Stimulated activated CD4-positive, alpha-beta T cell treated with anti-CD3 and anti-CD28 coated beads, Interleukin-1b, Interleukin-23, amount 100 ng/mL, for 1 hour (primary cell): ENCODE measurements at regions not wholly inside any gene's neighbourhood (a gene's known extent, or its start where the extent isn't known, plus 50 kb on each side); places are given as distances from the start of the nearest gene placed in this dataset.
"Not testable (repeated sequence)": the region's sequence is repeated elsewhere in the genome, so short reads cannot be mapped to it uniquely, and the experiment has no call there.

ENCODE experiments used
- DNase-seq, 2 donors: peaks; one replicate each; pipeline ENCODE4 v3.0.0-alpha.2; 2020; ENCODE audit warnings: low read depth in 2 of 2

DNA sequence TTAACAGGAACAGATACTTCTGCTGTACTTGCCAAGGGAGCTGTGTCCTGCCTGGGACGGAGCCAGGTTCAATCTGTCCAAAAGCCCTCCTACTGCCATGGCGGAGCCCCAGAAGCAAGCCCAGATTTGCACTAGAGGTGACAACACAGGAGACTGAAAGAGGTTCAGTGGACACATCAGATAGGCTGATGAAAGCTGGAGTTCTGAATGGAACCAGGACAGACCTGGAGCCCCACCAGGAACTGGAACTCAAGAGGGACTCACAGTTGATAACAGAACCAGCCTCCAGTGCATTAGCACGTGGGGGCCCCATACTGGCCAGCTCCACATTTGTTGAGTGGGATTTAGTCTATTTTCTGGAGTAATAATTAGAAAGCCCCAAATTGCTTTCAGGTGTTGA is 315.5 kb downstream of the ARRDC4 start:
- no peak for DNase-seq

DNA sequence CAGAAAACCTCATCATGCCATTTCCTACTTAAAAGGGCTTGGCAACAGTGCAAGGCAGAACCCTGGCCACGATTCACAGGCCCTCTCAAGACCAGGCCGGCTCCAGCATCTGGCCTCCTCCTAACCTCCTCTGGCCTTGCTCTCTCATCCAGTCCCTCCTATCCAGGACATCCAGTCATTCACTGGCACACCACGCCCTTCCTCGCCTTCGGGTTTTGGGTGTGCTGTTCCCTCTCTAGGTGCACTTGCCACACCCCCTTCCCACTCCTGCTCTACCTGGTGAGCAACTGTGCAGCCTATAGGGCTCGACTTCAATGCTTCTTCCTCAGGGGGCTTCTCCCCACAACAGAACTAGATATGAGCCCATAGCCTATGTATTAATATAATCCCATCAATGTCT is 317.1 kb downstream of the ARRDC4 start:
- no peak for DNase-seq

DNA sequence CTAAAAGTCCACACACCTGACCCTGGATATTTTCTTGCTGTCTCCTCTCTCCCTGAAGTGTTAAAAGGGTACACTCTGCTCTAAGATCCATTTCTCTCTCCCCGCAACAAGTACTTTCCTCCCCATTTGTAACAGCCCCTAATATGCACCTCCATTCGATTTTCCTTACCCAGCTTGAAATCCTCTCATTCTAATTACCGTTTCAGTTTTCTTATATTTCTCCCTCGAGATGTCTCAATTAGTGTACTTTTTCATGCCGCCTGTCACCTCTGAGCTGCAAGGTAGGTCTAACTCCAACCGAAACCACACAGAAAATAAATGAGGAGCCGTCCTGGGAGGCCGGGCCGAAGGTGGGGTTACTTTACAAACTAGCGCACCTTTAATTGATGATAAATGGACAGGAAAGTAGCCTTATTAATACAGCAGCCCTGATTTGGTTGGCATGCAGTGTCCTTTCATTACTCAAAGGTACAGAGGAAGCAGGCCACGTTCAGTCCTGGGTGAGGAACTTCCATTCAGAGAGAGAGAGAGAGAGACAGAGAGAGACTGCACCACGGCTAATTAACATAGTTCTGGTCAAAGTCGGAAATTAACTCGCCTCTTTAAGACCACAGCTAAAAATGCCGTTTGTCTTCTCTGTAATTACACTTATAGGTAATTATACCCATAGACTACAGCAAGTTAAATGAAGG is 319.9 kb downstream of the ARRDC4 start:
- no peak for DNase-seq

DNA sequence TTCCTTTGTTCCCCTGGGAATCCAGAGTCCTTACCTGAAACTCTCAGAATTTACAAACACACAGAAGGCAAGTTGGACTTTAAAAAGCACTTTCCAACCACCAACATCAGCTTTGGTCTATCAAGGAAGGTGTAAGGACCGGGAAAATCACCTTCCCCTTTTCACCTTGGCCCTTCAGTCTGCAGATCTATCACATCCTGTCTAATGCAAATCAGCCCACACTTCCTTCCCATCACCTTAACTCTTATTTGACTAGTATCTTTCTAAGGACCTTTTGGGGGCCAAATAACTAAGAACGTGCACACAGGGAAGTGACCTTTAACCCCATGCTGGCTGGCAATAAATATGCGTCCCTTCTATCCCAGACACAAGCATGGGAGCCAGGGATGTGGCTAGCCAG is 320.6 kb downstream of the ARRDC4 start:
- DNase-seq, result no peak

DNA sequence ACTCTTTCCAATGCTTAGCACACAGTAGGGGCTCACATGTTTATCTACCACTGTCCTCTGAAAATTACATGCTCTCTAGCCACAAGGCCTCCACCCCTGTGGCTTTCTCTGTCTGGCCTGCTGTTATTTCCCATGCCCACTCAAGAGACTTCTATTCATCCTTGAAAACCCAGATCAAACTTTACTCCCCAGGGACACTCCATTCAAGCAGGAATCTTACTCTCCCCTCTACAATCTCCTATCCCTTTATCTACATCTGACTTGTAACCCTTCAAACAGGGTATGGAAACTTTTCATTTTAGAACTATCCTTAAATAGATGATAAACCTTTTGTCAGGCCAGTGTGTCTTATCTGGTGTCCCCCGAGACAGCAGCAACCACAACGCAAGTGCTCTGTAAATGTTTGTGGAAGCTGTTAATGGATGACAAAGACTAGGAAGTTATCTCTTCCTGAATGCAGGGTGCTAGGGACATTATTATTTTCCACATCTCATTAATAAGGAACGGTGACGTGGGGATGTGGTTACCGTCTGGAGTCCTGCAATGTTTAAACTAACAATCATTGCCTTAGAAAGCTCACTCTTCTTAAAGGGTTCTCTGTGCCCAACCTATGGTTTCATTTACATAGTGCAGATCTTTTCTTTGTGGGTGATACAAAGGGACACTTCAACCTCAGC is 322.3 kb downstream of the ARRDC4 start:
- DNase-seq, result no peak

DNA sequence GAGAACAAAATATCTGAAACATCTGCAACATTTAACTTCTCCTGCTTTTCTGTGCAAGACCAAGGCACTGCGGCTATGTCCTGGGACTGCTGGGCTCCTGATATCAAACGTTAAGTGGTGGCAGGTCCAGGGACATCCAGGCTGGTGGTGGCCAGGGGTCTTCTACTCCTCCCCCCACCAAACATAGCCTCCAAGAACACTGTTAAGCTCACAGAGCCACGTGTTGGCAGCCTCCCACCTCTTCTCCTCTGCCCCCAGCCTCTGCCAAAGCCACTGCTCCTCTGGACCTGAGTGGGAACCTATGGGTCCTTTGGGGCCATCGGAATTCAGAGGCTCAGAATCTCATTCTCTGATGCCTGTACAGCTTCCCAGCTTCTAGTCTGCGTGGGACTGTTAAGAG is 325.7 kb downstream of the ARRDC4 start:
- DNase-seq, result no peak

DNA sequence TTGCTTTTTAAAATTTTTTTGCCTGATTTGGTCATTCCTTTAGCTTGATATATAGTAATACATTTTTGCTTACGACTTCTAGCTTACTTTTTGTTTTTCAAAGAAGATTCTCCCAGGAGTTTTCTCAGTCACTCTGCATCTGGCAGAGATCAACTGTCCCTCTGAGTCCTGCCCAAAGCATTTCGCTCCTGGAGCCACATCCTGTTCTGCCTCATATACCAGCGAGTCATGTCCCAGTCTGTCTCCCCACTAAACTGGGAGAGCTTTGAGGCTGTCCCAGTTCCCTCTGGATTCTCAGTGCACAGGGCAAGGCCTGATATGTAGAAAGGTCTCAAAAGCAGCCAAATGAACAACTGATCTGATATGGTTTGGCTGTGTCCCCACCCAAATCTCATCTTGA is 326.3 kb downstream of the ARRDC4 start:
- DNase-seq, result no peak

DNA sequence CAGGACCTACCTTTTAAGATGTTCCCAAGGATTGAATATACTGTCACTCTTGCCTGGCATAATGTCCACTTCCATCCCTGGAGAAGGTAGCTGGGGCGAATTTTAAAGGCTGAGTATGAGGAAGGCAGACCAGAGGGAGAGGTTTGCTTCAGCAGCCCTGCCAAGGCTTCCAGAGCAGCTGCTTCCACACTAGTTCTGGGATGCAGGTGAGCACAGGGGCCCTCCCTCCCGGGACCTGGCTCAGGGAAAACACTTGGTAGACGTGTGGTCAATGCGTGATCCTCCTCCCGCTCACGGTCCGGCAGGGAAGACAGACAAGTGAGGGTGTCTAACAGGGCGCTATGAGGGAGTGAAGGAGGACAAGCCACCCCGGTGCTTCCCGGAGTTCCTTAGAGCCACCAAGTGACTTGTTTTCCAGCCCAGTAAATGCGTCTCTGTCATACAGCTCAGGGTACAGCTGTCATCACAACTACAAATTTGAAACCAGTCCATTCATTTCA is 327.6 kb downstream of the ARRDC4 start:
- DNase-seq, result no peak

DNA sequence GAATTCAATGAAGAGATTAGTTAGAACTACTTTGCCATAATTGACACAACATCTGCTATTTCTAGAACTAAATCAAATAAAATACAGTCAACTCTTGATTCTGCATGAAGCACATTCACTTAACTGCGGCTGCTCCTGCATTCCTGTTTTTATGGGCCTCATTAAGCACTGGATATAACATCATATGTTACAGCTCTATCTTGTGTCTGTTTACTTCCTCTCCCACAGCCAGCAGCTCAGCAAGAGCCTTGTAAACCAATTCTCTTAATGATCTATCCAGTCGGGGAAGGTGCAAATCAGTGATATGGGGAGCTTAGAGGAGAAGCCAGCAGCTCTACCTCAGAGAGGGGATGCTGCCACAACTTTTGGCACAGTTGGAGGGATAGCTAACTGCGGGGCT is 329.2 kb downstream of the ARRDC4 start:
- DNase-seq, result no peak

DNA sequence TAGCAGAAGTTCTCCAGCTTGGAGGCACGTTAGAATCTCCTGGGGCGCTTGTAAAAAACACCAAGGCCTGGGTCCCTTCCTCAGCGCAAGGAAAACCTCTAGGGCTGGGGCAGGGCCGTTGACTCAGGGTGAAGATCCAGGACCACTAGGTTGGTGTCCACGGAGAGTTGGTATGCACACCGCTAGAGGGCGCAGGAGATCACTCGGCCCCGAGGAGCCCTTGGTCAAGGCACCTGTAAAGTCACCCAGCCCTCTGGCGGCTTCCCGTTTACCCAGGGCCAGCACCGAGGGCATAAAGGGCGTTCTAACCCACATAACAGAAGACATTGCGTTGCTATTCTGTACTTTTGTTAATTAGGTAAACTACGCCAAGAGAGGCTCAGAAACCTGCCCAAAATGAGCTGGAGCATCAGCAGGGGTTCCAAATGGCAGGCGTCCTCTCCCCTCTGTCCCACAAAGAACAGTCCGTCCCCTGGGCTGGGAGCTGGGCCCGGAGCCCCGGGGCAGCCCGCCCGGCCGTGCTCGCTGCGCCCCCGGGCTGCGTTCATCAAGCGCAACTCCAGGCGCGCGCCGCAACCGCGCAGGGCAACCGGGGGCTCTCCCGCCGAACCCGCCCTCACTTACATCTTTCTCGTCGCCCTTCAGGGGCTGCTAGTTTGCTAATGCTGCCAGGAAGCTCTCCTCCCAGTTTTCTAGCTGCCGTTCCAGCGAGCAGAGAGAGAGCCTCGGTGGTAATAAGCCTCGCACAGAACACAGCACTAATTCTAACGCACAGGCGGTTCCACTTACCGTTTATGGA is 332.1 kb downstream of the ARRDC4 start:
- no peak for DNase-seq

DNA sequence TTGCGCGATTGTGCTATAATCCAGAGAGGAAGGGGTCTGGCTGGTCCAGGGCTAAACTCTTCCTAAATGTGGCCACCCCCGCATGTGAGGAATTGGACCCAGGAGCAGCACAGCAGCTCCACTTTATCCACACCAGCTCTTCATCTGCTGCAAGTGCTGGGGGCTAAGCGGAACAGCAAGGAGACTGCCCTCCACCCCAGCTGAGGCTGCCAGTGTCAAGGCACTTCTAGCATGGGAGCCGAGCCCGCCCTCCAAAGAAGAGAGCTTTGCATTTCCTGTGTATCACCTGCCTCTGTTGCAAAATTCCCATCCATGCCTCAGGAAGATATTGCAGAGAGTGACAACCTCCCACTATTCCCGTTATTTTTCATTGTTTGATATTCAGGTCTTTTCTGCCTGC is 333.6 kb downstream of the ARRDC4 start:
- DNase-seq, result no peak

DNA sequence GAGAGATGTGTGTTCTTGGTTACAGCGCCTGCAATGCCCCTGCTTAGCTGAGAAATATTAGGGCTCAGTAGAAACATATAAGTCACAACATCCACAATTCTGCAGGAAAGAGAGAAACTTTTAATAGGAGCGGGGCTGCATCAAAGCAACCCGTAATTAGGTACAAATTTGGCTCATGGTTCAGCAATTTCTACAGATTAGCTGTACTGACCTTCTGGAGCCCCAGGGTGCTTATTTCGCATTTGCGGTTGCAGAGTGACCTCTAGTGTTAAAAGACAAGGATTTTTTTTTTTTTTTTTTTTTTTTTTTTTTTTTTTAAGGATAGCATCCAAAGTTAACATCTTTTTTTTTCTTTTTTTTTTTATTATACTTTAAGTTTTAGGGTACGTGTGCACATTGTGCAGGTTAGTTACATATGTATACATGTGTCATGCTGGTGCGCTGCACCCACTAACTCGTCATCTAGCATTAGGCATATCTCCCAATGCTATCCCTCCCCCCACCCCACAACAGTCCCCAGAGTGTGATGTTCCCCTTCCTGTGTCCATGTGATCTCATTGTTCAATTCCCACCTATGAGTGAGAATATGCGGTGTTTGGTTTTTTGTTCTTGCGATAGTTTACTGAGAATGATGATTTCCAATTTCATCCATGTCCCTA is 334.7 kb downstream of the ARRDC4 start:
- DNase-seq, result not testable (repeated sequence)

DNA sequence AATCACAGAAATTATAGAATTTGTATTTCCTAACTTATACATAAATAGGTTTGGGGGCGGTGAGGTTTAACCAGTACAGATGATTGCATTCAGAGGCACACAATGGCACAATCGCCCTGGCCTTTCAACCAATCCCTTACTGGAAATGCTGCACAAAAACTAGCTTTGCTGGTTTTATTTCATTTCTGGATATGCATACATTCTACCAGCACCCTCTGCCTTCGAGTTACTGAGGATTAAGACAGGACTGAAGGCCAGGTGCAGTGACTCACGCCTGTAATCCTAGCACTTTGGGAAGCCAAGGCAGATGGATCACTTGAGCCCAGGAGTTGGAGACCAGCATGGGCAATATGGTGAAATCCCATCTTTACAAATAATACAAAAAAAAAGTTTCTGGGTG is 336.1 kb downstream of the ARRDC4 start:
- no peak for DNase-seq

DNA sequence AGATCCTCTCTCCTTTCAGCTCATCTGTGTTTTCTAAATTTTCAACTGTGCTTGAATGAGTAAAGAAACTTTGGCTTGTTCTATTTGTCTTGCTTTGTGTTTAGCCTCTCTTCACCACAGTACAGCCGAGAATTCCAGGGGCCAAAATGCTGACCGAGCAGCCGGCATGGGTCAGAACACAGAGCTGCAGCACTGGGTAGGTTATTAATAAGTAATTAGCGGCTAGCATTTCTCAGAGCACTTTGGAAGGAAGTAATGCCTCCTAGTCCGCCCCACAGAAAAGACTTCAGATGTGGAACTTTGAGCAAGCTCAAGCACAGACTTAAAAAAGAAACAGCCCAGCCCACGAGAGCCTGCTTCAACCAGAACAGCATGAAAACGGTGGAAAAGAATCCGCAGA is 343.9 kb downstream of the ARRDC4 start:
- DNase-seq, result no peak

DNA sequence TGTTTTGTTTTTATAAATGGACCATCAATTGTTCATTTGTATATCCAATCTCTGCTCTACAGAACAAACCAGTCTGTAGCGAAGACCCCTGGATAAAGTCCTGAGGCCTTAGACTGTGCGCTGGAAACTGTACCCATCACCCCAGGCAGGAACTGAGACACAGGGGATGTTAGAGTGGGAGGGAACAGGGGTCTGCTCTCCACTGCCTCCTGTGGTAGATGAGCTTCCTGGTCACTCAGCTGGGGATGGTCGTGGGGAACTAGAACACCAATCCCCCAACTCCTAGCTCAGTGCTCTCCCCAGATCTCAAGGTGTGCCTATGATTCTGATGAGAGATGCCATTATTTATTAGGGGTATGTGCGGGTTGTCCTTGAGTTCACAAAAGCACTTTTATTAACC is 340.2 kb upstream of the IGF1R start:
- DNase-seq, result no peak

DNA sequence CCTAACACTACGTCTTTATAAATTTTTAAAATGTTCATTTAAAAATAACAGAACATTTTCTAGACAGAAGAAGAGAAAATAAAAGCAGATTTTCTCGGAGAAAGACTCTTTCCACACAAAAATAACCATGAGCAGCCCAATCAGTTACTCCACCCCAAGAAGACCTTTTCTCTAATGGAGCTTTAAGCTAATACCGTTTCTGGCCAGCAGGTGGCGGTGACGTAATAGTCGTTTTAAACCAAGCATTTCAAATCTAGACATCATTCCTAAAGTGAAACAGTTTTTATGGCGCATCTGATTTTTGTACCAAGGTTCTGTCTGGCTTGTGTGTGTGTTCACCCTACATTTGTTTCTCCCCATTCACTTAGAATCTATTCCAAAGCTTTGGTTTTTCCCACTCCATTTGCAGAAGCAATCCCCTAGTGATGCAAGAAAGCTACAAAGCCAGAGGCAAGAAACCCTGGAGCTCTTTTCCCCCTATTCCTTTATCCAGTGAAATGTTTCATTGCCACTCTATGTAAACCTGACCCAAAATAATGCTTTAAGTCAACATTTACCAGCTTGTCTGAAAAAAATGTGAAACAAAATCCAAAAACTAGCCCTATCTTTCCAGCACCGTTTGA is 336.7 kb upstream of the IGF1R start:
- DNase-seq, result peak; percentile 20 to 55

DNA sequence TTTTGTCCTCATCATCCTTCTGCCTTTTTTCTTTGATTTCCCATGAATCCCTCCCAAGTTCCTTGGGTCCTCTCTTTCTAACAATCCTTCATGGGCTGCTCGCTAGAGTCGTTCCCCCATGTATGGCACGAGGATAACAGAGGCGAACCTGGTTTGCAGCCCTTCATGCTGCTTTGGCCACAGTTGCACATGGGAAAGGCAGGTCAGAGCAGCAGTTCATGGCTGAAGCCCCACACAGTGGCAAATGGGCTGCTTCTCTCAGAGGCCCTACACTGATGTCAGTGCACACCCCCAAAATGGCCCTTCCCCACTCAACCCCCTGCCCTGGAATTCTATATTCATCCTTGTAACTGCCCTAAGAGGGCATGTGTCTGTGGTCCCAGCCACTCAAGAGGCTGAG is 335.4 kb upstream of the IGF1R start:
- no peak for DNase-seq

DNA sequence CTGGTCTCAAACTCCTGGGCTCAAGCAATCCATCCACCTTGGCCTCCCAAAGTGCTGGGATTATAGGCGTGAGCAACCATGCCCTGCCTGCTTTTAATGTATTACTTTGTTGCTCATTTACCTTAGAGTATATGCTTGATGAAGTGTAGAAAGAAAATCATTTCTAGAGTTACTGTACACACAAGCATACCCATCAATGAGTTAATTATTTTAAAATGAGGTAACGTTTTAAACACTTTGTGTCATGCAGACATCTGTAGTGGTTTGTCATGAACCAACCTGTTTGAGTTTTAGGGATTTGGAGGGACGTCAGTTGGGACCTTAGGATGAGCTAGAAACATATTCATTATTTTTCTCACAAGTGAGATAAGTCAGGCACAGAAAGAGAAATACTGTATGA is 332.4 kb upstream of the IGF1R start:
- no peak for DNase-seq

DNA sequence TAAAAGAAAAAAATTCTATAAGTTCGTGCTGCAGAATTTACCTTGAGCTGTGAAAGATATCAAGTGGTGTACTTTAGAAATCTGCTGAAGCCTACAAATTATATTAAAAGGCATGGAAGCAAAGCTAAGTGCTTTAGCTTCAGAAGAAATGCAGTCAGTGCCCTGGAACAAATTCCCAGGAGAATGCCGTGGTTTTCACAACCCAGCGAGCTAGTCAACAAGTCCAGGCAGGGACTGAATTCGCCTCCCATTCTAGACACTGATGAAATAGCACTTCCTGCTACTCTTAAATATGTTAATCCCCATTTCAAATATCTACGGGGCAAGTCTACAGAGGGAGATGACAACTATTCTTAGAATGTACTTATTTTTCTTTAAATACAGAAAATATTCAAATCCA is 326.4 kb upstream of the IGF1R start:
- no peak for DNase-seq

DNA sequence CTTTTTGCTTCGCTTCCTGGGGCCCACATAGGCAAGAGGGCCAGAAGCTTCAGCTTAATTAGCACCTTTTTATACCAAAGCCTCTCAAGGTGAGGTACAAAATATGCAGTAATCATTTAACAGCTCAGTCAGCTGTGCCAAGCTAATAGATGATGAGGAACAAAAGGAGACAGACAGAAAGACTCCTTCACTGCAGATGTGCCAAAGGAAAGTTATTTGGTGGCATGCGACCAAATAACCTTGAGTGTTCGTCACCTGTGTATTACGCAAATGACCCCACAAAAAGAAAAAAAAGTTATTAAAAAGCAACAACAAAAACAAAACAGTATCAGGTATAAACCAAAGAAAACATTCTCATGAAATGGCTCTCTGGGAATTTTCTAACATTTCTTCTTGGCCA is 325.8 kb upstream of the IGF1R start:
- no peak for DNase-seq

DNA sequence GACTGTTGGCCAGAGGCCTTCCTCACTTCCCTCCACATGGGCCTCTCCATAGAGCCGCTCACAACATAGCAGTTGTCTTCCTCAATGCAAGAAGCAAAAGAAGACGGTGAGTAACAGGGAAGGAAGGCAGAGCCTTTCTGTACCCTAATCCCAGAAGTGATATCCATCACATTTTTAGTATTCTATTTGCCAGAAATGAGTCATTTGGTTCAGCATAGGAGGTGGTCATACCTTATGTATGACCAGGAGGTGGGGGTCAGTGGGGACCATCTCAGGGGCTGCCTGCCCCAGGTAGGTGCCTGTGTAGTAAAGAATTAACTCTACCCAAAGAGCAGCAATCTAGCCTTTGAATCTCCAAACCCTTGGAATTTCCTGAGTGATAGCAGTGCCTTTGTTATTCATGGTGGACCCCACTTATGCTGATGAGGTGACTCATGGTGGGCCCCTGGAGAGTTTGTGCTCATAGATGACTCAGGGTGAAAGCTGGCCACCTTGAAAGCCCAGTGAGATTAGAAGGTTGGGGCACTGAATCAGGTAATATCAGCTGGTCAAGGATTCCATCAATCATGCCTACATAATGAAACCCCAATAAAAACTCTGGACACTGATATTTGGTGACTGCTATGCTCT is 323.9 kb upstream of the IGF1R start:
- DNase-seq, result no peak
